ENCODE measurements at regions not wholly inside any gene's neighbourhood (a gene's known extent, or its start where the extent isn't known, plus 50 kb on each side); places are given as distances from the start of the nearest gene placed in this dataset.

GRCh38 chr11:43135966-43136534, 175.7 kb upstream of the API5 start:
- TF ChIP-seq SUZ12 (IDR thresholded peaks at IDR 0.05; ENCODE audit: extremely low read depth, insufficient read depth, insufficient read length) (no peak), YY1 (IDR thresholded peaks at IDR 0.05; ENCODE audit: insufficient read depth, insufficient read length) (no peak)

Data from NT2/D1 (cell line).